HG02623 (cell line): ENCODE measurements at regions not wholly inside any gene's neighbourhood (a gene's known extent, or its start where the extent isn't known, plus 50 kb on each side); places are given as distances from the start of the nearest gene placed in this dataset.

Experiments
- ATAC-seq: cut with Tn5 transposase; IDR thresholded peaks from one replicate; pipeline ENCODE4 v1.9.1; 2021; ENCODE audit warnings: moderate library complexity; ENCODE audit not compliant: unreplicated experiment

DNA sequence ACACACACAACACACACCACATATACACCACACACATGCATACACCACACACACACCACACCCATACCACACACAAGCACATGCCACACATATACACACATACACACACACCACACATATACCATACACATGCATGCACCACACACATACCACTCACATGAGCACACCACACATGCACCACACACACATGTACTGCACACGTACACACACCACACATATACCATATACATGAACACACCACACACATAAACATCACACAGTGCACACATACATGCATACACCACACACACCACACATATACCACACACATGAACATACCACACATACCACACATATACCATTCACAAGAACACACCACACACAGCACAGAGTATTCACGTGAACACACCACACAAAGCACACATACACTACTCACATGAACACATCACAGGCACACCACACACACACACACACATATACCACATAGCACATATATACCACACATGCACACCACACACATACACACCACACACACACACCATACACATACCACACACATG, 219.9 kb upstream of the RAB6C start:
- no peak for ATAC-seq

- no peak for ATAC-seq
These were observed 218.8 kb upstream of the RAB6C start for GRCh38 chr2:129760669-129761068.

GRCh38 chr2:129761569-129762021, 217.9 kb upstream of the RAB6C start:
- no peak for ATAC-seq

- no peak for ATAC-seq
These were observed 216.9 kb upstream of the RAB6C start for GRCh38 chr2:129762386-129763189.

- ATAC-seq, result no peak
These were observed 216.1 kb upstream of the RAB6C start for GRCh38 chr2:129763190-129763846.

DNA sequence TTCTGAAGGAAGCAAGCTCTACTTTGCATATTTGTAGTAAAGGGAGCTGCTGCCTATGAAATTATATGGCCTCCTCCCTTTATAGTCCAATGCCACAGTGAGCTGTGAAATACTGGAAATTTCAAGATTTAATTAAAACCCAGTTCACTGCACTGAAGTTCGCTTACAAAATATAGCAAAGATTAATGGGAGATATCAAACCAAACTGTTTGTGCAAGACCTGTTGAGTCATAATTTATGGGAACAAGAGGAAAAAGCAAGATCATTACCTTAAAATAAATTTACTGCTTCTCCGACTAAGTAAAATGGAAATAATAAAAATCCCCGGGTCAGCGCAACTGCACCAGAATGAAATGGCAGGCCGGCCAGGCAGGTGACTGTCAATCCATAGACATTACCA, 215.5 kb upstream of the RAB6C start:
- no peak for ATAC-seq

DNA sequence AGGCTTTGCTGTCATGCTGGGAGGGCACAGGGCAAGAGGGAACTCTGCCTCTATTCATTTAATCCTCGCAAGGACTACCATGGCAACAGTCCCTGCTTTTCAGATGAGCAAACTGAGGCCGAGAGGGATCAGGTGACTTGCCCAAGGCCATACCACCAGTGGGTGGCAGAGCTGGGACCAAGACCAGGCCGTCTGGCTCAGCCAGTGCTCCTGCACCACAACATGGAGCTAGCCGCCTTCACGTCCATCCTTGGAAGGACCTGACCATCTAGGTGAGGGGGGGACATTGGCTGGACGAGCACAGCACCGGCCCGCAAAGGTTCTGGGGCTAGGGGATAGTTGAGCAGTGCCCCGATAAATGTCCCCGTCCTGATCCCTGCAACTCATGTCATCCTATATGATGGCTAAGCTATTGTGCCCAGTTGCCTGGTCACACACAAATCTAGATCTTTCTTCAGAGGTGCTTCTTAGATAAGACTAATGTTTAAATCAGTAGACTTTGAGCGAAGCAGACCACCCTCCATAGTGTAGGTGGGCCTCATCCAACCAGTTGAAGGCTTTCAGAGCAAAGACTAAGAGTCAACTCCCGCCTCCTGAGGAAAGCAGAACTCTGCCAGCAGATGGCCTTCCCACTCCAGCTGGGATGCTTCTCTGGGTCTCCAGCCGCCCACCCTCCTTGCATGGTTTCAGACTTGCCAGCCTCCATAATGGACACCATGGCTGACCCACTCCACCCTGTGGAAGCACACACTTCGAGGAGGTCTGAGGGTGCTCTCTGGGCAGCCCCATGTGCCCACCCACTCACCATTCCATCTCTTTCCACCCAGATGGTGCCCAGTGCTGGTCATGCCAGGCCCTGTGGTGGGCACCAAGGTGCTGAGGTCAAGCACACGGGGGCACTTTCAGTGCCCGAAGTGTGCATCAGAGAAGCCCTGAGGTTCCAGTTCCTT, 214.8 kb upstream of the RAB6C start:
- no peak for ATAC-seq

DNA sequence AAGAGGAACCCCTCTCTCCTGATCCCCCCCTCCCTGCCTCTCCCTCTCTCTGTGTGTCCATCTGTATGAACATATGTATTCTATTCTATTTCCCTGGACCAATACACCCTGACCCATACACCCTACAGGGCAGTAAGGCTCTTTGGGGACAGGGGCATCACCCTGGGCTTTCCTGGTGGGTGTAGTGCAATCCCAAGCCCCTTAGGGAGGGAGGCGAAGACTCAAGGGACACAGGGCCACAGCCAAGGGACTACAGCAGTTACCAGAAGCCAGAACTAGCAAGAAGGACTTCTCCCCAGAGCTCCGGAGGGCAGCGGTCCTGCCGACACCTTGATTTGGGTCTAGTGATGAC, 214.2 kb upstream of the RAB6C start:
- no peak for ATAC-seq

GRCh38 chr2:129765678-129766351, 213.7 kb upstream of the RAB6C start:
- ATAC-seq, result no peak

DNA sequence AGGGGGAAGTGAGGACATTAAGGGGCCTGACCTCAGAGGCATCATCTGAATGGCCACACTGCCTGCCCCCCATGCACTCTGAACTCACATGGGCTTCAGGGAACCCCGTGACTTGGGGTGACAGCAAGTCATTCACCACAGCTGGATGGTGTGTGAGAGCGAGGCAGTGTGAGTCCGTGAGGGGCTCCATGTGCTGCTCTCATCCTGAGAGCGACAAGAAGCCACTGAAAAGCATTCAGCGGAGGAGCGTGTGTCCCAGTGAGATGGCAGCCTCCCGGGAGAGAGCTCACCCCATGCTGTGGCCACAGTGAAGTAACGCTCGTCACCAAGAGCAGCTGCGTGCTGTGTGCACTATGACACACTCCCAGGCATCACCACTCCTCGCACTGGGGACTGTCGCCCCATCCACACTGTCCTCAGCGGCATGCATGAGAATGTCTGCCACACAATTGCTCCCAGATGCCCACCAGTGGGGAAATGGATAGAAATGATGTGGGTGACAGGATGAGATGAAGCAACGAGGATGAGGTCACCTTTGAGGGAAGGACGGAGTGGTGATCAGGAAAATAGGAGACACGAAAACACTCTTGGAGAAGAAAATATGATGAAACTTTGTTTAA, 213.0 kb upstream of the RAB6C start:
- ATAC-seq, result no peak

DNA sequence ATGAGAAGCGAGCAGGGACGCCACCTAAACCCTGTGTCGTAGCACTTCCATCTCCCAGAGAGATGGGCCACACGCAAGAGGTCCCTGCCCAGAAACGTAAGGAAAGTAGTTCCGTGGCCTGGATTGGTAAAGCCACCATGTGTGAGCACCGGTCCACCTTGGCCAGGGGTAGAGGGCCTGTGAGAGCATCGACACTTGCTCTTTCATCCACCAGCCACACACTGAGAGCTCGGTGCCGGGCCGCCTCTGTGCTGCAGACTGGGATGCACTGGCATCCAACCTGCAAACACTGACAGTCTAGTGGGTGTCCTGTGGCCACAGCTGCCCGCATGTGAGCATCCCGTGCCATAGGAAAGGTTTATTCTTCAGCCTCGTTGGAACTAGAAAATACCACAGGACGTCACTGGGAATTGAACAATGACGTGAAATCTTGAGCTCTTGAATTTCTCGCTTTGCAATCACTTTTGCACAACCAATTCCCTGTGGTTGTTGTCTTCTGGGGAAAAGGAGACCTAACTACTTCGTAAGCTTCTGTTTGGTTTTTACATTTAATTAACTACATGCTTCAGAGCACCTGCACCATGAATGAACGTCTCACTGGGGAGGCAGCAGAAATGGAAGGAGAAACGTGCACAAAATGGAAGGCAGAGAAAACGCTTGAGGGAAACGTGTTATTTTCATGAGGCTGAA, 212.0 kb upstream of the RAB6C start:
- no peak for ATAC-seq

GRCh38 chr2:129768036-129768386, 211.5 kb upstream of the RAB6C start:
- ATAC-seq, result no peak

GRCh38 chr2:129768485-129769184, 210.8 kb upstream of the RAB6C start:
- no peak for ATAC-seq

- no peak for ATAC-seq
These were observed 210.1 kb upstream of the RAB6C start for GRCh38 chr2:129769185-129769991.

DNA sequence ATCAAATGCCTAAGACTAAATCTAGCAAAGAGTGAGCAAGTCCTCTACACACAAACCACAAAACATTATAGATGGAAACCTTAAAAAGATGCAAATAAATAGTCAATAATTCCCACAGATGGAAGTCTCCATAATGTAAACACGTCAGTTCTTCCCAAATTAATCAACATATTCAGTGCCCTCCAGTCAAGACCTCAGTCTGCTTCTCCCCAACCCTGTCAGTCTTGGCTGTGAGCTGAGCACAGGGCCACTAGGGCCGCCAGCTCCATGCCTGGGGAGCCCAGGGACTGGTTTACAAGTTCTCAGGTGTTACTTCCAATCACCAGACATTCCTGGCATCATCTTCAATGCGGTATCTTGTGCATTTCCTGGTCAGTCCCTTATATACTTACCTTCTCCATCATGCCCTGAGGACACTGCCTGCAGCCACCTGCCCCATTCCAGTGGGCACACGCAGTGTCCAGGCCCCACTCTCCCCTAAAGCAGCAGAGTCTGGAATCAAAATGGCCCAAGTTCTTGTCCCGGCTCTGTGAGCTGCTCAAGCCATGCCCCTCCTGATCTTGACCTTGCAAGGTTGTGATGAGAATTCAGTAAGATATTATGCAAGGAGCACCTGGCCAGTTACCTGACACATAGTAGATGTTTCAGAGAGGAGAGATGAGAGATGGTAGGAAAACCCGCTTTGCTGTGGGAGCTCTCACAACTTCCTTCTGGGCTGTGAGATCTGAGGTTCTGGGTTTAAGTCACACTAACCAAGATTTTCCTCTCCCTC, 207.9 kb upstream of the RAB6C start:
- ATAC-seq, result no peak

DNA sequence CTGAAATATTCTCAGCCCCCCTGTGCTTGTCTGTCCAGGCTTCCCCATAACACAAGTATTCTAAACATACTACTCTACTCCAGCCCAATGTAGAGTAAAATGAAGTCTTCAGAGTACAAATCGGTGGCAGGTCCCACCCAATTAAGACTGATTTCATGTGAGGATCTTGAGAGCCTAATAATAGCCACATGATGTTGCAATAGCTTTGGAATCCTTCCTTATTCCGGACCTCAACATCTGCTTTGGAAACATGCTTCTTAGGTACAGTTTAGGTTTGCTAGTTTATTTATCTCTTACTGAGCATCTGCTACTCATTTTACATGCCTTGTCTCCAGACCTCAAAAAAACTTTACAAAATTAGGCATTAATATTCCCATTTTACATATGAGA, 207.3 kb upstream of the RAB6C start:
- no peak for ATAC-seq

DNA sequence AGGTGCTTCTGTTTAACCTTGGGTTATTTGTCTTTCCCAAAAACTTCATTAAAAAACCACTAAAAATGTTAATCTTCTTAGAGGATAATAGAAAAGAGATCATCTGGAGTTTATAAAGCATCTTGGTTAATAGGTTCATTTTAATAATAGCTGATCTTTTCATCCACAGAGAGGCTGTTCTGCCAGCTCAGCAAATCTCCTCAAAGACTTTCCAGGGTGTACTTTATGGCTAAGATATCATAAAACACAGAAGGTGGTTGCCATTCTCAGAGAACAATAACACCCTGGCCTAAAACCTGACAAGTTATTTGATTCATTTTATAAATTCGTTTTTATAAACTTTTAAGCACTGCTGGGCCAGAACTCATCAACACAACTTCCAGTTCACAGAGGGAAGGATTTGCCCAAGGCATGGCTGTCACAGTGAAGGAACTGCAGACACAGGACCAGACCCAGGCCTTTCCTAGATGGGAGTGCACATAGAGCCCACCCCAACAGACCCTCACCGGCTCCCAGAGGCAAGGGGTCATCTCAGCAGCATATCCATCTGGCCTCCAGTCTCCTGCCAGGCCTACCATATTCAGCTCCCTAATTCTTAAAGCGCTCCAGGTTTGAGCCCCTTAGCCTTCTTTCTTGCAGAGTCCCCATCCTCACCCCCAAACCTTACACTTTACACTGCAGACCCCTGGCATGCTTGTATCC, 203.4 kb upstream of the RAB6C start:
- ATAC-seq, result no peak
